Stimulated activated CD8-positive, alpha-beta memory T cell treated with anti-CD3 and anti-CD28 coated beads, Interleukin-4, amount 100 ng/mL, for 48 hours (primary cell): ENCODE measurements at regions not wholly inside any gene's neighbourhood (a gene's known extent, or its start where the extent isn't known, plus 50 kb on each side); places are given as distances from the start of the nearest gene placed in this dataset.
A peak's percentile ranks its signal among the peaks of the same experiment; 100 is the strongest.

Source experiments
- DNase-seq: peaks from one replicate; pipeline ENCODE4 v3.0.0-alpha.2; 2020

- no peak for DNase-seq
These were observed 1106.8 kb downstream of the IGSF11 start for GRCh38 chr3:117927825-117928224.

GRCh38 chr3:117928836-117929235 is 1105.8 kb downstream of the IGSF11 start:
- DNase-seq: no peak

GRCh38 chr3:117932441-117932840 is 1102.2 kb downstream of the IGSF11 start:
- DNase-seq: no peak

GRCh38 chr3:117936159-117936558 is 1098.5 kb downstream of the IGSF11 start:
- no peak for DNase-seq

- no peak for DNase-seq
These were observed 1095.7 kb downstream of the IGSF11 start for GRCh38 chr3:117938974-117939373.

GRCh38 chr3:117939425-117940027 is 1095.1 kb downstream of the IGSF11 start:
- no peak for DNase-seq

GRCh38 chr3:117941015-117941414 is 1093.6 kb downstream of the IGSF11 start:
- DNase-seq: no peak

GRCh38 chr3:117941756-117942155 is 1092.9 kb downstream of the IGSF11 start:
- no peak for DNase-seq

- DNase-seq: no peak
These were observed 1080.5 kb downstream of the IGSF11 start for GRCh38 chr3:117954131-117954530.

GRCh38 chr3:117955196-117955595 is 1079.5 kb downstream of the IGSF11 start:
- DNase-seq: no peak

- no peak for DNase-seq
These were observed 1076.6 kb downstream of the IGSF11 start for GRCh38 chr3:117958027-117958426.

GRCh38 chr3:117962750-117963149 is 1071.9 kb downstream of the IGSF11 start:
- DNase-seq: no peak

- no peak for DNase-seq
These were observed 1070.8 kb downstream of the IGSF11 start for GRCh38 chr3:117963858-117964257.

GRCh38 chr3:117964814-117965213 is 1069.8 kb downstream of the IGSF11 start:
- no peak for DNase-seq

- DNase-seq: no peak
These were observed 1057.0 kb downstream of the IGSF11 start for GRCh38 chr3:117977504-117978228.

- no peak for DNase-seq
These were observed 1055.2 kb downstream of the IGSF11 start for GRCh38 chr3:117979466-117979865.

GRCh38 chr3:117987256-117987655 is 1047.4 kb downstream of the IGSF11 start:
- no peak for DNase-seq

GRCh38 chr3:117989982-117990381 is 1044.7 kb downstream of the IGSF11 start:
- DNase-seq: no peak

GRCh38 chr3:117990627-117991026 is 1044.0 kb downstream of the IGSF11 start:
- DNase-seq: no peak

GRCh38 chr3:117995842-117996437 is 1038.7 kb downstream of the IGSF11 start:
- DNase-seq: no peak

- peak; percentile 74 for DNase-seq
These were observed 1037.2 kb downstream of the IGSF11 start for GRCh38 chr3:117997201-117998049.

- DNase-seq: no peak
These were observed 1036.6 kb downstream of the IGSF11 start for GRCh38 chr3:117998071-117998470.

GRCh38 chr3:118000219-118000618 is 1034.4 kb downstream of the IGSF11 start:
- no peak for DNase-seq
